ENCODE measurements at regions not wholly inside any gene's neighbourhood (a gene's known extent, or its start where the extent isn't known, plus 50 kb on each side); places are given as distances from the start of the nearest gene placed in this dataset.
"Not testable (repeated sequence)": the region's sequence is repeated elsewhere in the genome, so short reads cannot be mapped to it uniquely, and the experiment has no call there.

DNA sequence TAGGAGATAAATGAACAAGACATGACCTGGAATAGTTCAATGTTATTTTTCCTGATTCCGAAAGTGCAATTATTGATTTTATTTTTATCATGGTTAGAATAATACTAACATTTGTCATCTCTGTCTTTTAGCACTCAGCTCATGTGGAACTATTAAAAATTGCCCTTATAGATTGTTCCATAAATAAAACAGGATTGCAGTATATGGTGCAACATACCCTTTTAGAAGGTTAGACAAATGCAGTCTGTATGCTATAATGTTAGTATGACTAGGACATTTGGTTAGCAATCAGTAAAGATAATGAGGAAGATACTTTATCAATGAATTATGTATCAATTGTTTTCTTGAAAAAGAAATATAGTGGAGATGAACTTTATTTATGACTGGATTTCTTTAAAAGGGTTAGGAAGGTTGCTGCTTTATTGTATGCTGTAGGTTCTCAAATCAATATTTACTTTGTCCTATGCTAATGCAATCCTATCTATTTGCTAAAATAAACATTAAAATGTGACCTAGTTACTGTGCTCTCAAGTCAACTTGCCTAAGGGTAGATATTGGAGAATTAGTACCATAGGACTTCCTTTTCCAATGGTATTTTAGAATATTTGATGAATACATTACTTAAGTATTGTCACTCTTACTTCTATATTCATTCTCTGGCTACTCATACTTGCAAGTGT lies 348.9 kb upstream of the ISL1 start:
- no peak for DNase-seq (ENCODE audit: low read depth)

DNA sequence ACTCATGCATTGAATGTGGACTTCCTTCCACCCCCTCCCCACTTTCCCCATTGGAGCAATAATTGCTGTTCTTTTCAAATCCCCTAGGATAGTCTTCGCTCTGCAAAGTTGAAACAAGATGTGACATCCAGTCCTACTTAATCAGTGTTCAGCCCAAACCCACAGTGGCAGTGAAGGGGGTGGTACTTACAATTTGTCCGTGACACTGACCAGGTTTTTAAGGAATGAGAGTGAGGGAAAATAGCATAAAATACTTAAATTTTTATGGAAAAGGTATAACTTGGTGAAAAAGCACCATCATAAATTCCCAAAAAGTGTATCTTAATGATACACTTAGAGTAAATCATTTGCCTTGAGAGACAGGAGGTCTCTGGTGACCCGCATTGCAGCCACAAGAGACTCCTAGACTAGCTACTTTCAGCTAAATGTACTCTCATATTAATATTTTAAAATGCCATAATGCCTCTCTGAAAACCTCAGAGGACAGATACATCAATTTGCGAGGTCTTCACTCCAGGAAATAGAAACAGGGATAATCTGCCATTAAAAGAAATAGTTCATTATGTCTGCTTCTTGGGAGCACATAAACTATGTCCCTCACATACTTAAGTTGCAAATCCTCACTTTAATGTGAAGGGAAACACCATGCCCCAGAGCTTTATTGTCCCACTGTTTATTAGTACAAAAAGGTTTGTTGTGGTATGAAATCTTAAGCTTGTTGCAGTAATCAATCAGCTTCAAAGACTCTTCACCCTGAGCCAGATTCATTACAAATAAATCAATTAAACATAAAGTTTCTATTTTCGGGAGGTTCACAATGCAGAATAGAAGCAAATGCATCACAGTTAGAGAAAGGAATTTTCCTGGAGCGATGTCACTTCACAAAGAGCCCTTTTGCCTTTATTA lies 343.6 kb upstream of the ISL1 start:
- no peak for DNase-seq (ENCODE audit: low read depth)

DNA sequence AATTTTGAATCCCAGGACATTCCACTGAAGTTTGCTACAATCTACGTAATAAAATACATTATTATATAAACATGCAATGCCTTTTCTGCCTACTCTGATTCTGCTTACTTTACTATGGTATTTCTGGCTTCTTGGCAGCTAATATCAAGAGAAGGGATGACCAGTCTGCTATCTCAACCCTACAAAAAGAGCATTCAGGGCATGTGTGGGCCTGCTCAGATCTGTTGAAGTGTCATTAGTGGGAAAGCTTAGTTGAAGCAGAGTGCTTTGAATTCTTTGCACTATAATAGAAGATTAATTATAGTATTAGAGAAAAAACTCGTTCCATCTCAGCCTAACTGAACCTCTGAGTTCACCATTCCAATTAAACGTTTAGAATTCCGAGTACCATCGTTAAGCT lies 339.5 kb upstream of the ISL1 start:
- no peak for DNase-seq (ENCODE audit: low read depth)

DNA sequence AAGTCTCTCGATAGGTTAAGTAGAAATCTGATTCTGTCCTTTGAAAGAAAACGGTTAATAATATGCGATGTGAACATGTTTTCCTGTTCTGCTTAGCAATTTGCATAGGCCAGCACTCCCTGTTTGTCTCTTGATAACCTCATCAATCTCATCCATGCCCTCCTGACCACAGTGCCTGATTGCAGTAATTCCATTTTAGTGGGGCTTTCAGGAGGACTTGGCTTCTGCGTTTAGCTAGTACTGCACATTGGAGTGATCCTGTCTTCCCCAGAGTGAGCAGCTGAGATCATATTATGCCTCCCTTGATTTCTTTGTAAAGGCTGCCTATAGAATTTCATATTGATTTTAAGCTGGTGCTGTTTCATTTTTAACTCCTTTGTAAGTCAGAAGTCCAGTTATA lies 335.9 kb upstream of the ISL1 start:
- no peak for DNase-seq (ENCODE audit: low read depth)

DNA sequence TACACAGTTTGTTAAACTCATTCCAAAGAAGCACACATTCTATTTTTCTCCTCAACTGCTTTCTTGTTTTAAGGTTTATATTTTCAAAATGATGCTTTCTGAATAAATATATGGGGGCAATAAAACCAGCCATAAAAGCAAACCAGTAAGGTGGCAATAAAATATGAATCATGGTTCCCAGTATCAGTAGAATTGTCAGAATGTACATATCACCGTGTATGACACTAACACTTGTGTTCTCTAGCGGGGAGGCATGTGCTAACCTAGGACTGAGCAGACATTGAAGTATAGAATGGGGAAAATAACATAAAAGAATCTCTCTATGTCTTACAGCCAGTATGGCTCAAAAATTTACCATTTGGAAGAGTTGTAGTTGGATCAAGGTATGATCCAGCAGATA lies 329.9 kb upstream of the ISL1 start:
- no peak for DNase-seq (ENCODE audit: low read depth)

DNA sequence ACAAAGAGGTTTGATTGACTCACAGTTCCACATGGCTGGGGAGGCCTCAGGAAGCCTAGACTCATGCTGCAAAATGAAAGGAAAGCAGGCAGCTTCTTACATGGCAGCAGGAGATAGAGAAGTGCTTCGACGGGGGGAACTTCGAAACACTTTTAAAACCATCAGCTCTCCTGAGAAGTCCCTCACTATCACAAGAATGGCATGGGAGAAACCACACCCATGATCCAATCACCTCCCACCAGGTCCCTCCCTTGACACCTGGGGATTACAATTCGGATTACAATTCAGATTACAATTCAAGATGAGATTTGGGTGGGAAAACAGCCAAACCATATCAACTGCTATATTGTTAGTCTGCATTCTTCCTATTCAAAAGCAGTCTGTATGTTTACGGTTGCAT lies 322.3 kb upstream of the ISL1 start:
- no peak for DNase-seq (ENCODE audit: low read depth)

DNA sequence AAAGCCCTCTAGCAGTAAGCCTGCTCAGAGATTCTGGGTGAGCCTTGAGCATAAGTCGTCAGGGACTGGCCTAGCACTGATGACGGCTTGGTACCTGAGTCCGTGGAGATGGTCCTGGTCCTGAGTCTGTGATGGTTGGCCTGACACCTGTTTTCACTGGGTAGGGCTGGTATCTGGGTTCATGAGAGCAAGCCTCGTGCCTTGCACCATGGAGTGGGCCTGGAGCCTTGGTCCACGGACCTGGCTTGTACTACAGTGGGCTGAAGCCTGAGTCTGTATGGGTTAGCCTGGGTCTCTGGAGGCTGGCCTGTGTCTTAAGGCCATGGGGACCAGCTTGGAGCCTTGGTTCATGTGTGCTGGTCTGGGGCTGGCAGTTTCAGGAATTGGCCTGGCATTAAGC lies 310.3 kb upstream of the ISL1 start:
- DNase-seq (ENCODE audit: low read depth), result no peak

DNA sequence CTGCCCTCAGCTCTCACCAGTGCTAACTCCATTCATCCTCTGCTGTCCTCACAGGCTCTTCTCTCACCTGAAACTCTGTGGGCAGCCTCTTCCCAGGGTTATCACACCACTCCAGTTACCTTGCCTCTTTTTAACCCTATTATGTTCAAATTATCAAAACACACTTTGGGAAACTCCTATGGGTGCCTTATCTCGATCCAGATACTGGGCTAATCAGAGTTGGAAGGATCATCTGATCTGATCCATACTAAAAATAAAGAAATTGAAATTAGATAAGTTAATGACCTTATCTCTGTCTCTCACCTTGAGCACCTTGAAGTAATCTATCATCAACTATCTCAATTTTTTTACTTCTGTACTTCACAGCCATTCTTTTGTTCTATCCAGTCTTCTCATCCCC lies 300.5 kb upstream of the ISL1 start:
- no peak for DNase-seq (ENCODE audit: low read depth)

DNA sequence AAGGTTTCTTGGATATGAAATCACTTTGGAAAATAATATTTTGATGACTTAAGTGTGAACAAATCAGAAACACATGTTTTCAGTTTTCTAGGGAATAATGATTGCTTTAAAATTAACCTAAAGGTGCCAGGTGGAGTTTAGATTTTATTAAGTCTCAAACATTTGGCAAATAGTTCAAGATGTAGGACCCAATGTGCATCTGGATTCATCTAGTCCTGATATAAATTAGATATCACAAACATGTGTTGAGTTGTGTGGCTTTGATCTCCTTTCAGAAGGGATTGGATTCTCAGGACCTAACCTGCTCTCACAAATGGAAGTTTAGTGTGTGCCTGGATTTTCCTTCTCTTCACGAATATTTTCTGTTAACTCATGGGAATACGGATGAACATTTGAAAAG lies 291.4 kb upstream of the ISL1 start:
- DNase-seq (ENCODE audit: low read depth), result no peak

DNA sequence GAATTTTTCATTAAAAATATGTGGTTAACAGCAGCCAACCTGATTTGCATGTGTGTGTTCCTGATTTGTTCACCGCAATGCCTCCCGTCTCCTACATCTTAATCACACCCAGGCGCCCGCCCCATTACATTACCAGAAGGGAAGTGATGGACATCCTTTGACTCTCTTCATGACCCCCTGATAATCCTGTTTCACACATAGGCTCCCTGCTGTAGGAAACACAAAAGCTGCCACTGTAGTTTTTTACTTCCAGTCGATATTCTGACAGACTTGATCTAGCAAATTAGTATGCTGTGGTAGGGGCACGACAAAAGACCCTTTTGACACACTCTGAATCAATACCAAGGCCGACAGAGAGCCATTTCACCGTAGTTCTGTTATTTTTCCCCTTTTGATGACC lies 287.8 kb upstream of the ISL1 start:
- no peak for DNase-seq (ENCODE audit: low read depth)

DNA sequence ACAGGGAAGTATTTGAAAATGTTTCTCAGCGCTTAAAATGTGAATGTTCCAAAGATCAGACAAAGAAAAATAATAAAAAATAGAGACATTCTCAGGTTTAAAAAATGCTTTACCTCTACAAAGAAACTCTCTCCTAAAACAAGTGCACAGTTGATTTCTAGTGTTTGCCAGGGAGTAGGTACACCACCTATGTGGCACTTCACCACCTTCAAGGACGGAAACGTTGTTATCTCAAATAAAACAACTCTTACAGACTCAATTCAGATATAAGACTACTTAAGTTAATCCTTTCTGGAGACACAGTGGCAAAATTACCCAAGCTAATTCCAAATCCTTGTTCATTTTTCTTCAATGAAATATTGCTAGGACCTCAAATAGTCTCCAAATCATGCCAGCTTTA lies 286.4 kb upstream of the ISL1 start:
- DNase-seq (ENCODE audit: low read depth), result no peak

DNA sequence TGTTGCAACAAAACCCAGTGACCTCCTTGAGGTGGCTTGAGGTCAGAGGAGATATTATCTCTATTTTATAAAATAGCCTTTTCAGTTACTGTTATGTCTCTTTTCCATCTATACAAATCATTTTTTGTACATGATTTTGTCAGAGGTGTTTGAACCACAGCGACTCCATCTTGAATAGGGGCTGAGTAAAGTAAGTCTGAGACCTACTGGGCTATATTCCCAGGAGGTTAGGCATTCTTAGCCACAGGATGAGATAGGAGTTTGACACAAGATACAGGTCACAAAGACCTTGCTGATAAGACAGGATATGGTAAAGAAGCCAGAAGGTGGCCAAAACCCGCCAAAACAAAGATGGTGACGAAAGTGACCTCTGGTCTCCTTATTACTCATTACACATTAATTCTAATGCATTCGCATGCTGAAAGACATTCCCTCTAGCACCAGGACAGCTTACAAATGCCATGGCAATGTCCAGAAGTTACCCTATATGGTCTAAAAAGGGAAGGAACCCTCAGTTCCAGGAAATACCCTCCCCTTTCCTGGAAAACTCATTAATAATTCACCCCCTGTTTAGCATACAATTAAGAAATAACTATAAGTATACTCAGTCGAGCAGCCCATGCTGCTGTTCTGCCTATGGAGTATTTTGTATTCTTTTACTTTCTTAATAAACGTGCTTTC lies 283.9 kb upstream of the ISL1 start:
- no peak for DNase-seq (ENCODE audit: low read depth)

DNA sequence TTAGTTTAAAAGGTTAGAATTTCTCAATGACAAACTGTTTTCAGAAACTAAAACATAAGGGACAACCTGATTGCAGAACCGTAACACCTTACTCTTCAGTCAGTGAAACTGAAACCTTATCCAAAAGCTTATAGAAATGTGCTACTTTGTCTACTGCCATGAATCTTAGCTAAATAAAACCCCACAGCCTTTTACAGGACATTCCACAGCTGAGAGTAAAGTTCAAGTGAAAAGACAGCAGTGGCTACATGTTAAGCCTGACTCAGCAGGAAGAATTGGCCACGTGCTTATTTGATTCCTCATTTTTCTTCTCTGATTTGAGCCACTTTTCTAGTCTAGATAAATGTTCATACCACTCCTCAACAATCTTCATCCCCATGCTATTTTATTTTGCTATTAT lies 278.7 kb upstream of the ISL1 start:
- DNase-seq (ENCODE audit: low read depth), result no peak

DNA sequence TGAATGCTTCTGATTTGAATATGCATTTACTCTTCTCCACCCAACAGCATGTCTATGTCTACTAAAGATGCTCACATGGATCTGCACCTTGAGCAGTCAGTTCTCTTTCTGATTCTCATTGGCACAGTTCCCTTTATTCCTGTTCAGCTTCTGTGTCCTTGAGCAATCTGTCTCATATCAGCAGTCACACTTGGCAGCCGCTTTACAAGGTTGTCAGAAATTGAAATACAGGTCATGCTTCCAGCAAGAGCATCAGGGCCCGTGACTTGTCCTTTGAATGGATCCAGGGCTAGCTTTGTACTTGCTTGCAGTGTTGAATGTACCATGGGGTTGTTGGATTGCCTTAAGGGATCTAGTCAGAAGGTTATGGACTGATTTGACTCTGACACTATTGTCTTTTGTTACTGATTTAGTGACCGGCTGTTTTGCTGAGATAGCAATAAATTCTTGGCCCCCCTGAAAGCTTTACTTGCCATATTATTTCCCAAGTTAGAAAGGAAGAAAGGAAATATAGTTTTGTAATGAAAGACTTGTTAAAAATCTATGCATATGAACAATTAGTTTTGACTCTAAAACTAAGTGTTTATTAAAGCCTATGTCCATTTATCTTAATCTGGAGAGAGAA lies 273.4 kb upstream of the ISL1 start:
- no peak for DNase-seq (ENCODE audit: low read depth)

DNA sequence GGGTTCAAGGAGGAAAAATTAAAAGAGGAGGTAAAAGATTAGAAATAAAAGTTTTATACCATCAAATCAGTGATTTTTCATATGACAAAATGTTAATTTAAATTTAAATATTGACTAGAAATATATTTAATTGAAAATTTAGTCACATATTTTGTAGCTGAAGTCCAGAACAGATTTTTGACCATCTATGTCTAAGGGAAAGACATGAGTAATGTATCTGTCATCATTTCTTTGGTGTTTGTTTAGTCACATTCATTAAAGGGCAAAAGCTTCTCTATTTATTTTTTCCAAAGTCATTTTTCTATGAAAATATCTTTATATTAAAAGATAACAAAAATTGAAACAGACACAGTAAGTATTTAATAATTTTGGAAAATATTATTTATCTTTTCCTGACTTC lies 252.0 kb upstream of the ISL1 start:
- no peak for DNase-seq (ENCODE audit: low read depth)

DNA sequence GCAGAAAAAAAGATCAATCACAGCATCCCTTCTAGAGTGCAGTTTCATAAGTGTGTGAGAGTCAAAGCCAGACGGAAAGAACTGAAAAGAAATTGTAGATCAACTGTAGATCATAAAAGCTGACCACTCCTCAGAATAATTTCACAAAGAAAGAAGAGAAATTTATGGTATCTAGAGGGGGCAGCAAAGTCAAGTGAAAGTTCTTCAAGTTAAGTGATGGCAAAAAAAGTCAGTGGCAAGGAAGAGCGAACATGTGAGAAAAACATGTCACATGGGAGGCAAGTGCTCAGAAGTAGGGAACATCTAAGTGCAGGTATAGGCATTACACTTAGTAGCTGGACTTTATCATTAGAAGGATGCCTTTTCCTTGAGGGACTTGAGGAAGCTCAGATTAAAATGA lies 245.1 kb upstream of the ISL1 start:
- DNase-seq (ENCODE audit: low read depth), result no peak

DNA sequence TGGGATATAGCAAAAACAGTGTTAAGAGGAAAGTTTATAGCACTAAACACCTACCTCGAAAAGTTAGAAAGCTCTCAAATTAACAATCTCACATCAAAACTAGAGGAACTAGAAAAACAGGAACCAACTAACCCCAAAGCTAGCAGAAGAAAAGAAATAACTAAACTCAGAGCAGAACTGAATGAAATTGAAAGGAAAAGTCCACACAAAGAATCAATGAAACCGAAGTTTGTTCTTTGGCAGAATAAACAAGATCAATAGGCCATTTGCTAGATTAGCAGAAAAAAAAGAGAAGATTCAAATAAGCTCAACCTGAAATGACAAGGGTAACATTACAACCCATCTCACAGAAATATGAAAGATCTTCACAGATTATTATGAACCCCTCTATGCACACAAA lies 234.8 kb upstream of the ISL1 start:
- DNase-seq (ENCODE audit: low read depth), result no peak

DNA sequence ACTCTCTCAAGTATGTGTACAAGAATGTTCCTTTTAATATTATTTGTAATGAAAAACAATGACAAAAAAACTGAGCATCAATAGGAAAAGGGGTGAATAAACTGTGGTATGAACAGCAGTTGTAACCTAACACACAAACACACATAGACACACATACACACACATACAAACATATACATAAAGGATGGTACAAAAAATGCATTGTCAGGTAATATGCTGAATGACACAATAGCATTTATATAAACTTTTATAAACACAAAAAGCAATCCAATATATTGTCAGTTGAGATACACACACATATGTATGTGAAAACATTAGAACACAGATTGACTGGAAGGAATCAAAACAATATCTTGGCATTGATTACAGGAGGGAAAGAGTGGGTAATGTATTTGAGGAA lies 227.0 kb upstream of the ISL1 start:
- no peak for DNase-seq (ENCODE audit: low read depth)

DNA sequence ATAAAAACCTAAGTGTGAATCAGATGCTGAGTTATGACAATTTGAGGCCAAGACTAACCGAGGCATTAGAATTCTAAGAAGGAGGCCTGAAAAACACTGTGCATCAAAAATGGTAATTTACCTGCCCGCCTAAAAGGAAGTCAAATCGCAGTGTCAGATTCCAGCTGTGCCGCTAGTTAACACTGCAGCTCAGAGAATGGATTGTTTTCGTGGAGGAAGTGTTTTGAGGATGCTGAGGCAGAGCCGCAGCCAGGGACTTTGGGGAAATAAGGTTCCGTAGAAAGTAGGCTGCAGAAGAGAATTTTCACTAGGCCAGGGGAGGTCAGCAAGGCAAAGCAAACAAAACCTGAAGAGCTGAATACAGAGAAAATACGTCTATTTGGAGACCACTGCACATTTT lies 226.4 kb upstream of the ISL1 start:
- DNase-seq (ENCODE audit: low read depth), result no peak

DNA sequence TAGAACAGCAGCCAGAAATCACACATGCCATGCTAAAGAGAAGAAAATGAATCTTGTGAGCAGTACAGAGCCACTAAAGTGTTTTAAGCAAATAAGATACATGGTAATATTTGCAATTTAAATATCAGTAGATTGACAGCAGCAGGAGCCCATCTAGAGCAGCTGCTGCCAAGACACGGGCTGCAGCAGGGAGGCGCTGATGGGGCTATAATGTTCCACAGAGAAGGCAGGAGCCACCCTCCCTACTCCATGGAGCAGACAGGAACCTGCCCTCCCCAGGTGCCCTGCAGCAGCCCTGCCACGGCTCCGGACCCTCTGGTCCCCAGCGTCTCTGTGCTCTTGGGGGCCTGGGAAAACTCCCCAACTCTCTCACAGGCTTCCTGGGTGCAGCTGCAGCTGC lies 224.1 kb upstream of the ISL1 start:
- DNase-seq (ENCODE audit: low read depth), result no peak

DNA sequence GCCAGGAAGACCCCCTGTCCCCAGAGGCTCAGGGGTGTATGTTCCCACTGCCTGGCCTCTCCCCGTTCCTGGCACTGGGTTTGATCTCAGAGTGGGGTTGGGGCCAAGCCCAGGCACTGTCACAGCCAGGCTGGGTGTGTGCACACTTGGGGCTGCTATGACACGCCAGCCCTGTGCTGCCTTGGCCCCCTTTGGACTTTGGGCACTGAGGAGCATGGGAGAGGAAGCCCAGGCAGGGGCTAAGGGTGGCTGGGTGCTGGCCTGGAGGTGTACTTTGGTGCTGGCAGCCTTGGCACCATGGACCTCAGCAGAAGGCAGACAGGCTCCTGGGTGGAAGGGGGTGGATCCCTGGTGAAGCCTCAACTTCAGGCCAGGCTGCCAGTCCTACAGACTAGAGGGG lies 223.6 kb upstream of the ISL1 start:
- DNase-seq (ENCODE audit: low read depth), result no peak

DNA sequence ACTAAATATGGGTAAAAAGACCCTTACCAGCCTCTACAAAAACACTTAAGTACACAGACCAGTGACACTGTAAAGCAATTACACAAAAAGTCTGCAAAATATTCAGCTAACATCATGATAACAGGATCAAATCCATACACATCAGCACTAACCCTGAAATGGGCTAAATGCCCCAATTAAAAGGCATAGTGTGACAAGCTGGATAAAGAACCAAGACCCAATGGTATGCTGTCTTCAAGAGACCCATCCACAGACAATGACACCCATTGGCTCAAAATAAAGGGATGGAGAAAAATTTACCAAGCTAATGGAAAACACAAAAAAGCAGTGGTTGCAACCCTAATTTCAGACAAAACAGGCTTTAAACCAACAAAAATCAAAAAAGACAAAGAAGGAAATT lies 221.0 kb upstream of the ISL1 start:
- DNase-seq (ENCODE audit: low read depth), result no peak

DNA sequence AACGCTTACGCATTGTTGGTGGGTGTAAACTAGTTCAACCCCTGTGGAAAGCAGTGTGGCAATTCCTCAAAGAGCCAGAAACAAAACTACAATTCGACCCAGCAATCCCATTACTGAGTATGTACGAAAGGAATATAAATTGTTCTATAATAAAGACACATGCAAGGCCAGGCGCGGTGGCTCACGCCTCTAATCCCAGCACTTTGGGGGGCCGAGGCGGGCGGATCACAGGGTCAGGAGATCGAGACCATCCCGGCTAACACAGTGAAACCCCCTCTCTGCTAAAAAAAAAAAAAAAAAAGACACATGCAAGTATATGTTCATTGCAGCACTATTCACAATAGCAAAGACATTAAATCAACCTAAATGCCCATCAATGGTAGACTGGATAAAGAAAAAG lies 217.6 kb upstream of the ISL1 start:
- not testable (repeated sequence) for DNase-seq (ENCODE audit: low read depth)

Measured in activated T-cell treated with anti-CD3 and anti-CD28 coated beads for 48 hours (primary cell).